ENCODE measurements at regions not wholly inside any gene's neighbourhood (a gene's known extent, or its start where the extent isn't known, plus 50 kb on each side); places are given as distances from the start of the nearest gene placed in this dataset.

- no peak for DNase-seq
- intact Hi-C loops (cut with DNase I): no loop called here
Measured at GRCh38 chr3:69441040-69441439, 55.2 kb upstream of the FRMD4B start.

GRCh38 chr3:69439643-69440270 lies 53.9 kb upstream of the FRMD4B start:
- intact Hi-C loops (cut with DNase I): loop anchor here (10.0 kb wide), 1 partner anchor 225 kb away; no protein-coding TSS in a partner anchor
- no peak overlapping the region for H3K9ac ChIP-seq (ENCODE audit: low read depth in 2 of 2, low read length in 2 of 2)
- no peak overlapping the region for H3K4me3 ChIP-seq
- DNase-seq: no peak
- H3K27ac ChIP-seq: no peak overlapping the region
- no peaks in the 10 kb centered on the region for H3K36me3 ChIP-seq
- no peaks in the 10 kb centered on the region for H3K27me3 ChIP-seq
- TF ChIP-seq CTCF (IDR thresholded peaks at IDR 0.05): peak; percentile 25
- H3K9me3 ChIP-seq: no peaks in the 10 kb centered on the region
- no peaks in the 10 kb centered on the region for H3K4me1 ChIP-seq

More at GRCh38 chr3:69441040-69441439, 55.2 kb upstream of the FRMD4B start:
- Histone ChIP-seq H3K4me1 (no peaks in the 10 kb centered on the region), H3K9me3 (no peaks in the 10 kb centered on the region), H3K27ac (no peak overlapping the region), H3K4me3 (no peak overlapping the region), H3K27me3 (no peaks in the 10 kb centered on the region), H3K9ac (ENCODE audit: low read depth in 2 of 2, low read length in 2 of 2) (no peak overlapping the region), H3K36me3 (no peaks in the 10 kb centered on the region)
- TF ChIP-seq CTCF (IDR thresholded peaks at IDR 0.05): no peak

- H3K36me3 ChIP-seq: no peaks in the 10 kb centered on the region
Measured at GRCh38 chr3:69438476-69438875, 52.6 kb upstream of the FRMD4B start.

GRCh38 chr3:69435274-69436265 lies 49.7 kb upstream of the FRMD4B start:
- Histone ChIP-seq H3K9me3 (no peaks in the 10 kb centered on the region), H3K36me3 (no peaks in the 10 kb centered on the region), H3K9ac (ENCODE audit: low read depth in 2 of 2, low read length in 2 of 2) (no peak overlapping the region), H3K4me3 (no peak overlapping the region), H3K27ac (no peak overlapping the region), H3K4me1 (no peaks in the 10 kb centered on the region), H3K27me3 (no peaks in the 10 kb centered on the region)
- intact Hi-C loops (cut with DNase I): loop anchor here (10.0 kb wide), 1 partner anchor 229 kb away; no protein-coding TSS in a partner anchor
- no peak for TF ChIP-seq CTCF (IDR thresholded peaks at IDR 0.05)
- no peak for DNase-seq

More at GRCh38 chr3:69438476-69438875, 52.6 kb upstream of the FRMD4B start:
- Histone ChIP-seq H3K9ac (ENCODE audit: low read depth in 2 of 2, low read length in 2 of 2) (no peak overlapping the region), H3K9me3 (no peaks in the 10 kb centered on the region), H3K27ac (no peak overlapping the region), H3K27me3 (no peaks in the 10 kb centered on the region), H3K4me1 (no peaks in the 10 kb centered on the region), H3K4me3 (no peak overlapping the region)
- no peak for DNase-seq
- intact Hi-C loops (cut with DNase I): loop anchor here (10.0 kb wide), 1 partner anchor 226 kb away; no protein-coding TSS in a partner anchor
- no peak for TF ChIP-seq CTCF (IDR thresholded peaks at IDR 0.05)

Measured in colonic mucosa (tissue), 4 donors.